RCC 7860 (cell line): ENCODE measurements at regions not wholly inside any gene's neighbourhood (a gene's known extent, or its start where the extent isn't known, plus 50 kb on each side); places are given as distances from the start of the nearest gene placed in this dataset.

Experiments
- DNase-seq: peaks from one replicate; pipeline ENCODE4 v3.0.0-alpha.2; 2015; ENCODE audit warnings: low spot score
- FAIRE-seq: peaks from 2 replicates; lab custom pipeline; 2012; peaks lifted over from hg19 to GRCh38; lab: Jason Lieb, UNC

- DNase-seq (peak; percentile 24), FAIRE-seq (peak; percentile 73)
Observed at GRCh38 chr6:132934496-132934895, 120.1 kb downstream of the RPS12 start.

DNA sequence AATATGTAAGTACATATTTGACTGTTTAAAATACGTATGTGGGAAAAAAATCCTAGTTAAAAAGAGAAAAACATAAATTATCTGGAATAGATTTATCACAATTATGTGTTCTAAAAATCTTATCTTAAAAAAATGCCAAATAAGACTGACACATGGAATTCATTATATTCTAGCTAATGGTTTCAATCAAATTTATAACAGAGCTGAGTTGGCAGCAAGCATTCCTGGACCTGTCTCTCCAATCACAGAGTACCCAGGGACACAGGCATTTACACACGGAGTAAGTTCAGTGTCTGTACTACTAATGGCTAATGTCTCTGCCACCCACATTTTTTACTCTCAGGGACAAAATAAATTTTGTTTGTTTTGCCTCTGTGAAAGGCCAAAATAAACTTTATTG, 122.3 kb downstream of the RPS12 start:
- FAIRE-seq (no peak), DNase-seq (no peak)

DNA sequence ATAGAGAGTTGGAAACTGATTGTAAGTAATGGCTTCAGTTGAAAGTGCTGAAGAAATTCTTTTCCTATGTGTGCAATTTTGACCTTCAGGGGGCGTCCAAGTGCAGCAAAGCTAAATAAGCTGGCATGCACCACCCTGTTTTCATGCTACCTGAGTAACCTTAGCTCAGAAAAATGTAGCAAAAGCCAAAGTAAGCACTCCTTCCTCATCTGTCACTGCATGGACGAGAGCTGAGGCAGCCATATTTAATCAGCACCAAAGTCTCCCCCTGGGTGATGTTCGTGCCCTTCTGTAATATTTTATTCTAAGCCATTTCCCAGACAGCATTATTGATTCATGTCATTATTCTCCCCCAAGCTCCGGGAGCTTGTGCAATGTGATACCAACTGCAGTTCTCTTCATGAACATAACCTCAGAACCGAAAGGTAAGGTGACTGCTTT, 123.1 kb downstream of the RPS12 start:
- DNase-seq (peak; percentile 24), FAIRE-seq (peak; percentile 58)

- no peak for FAIRE-seq
- DNase-seq: no peak
Observed at GRCh38 chr6:132948889-132949288, 134.5 kb downstream of the RPS12 start.

DNA sequence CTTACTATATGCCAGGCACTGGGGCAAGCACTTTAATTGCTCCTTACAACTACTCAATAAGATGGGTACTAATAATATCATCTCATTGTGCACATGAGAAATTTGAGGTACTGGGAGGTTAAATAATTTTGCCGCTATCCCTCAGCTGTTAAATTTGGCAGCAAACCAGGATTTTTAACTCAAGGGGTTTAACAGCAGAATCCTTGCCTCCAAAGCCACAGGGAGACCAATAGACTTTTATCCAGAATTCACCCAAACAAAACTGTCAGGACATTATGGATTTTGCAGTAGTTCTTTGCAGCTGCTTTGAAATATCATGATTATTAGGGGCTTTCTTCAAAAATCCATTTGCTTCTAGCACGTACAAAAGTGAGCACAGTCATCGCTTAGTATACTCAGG, 136.2 kb downstream of the RPS12 start:
- no peak for DNase-seq
- no peak for FAIRE-seq

DNA sequence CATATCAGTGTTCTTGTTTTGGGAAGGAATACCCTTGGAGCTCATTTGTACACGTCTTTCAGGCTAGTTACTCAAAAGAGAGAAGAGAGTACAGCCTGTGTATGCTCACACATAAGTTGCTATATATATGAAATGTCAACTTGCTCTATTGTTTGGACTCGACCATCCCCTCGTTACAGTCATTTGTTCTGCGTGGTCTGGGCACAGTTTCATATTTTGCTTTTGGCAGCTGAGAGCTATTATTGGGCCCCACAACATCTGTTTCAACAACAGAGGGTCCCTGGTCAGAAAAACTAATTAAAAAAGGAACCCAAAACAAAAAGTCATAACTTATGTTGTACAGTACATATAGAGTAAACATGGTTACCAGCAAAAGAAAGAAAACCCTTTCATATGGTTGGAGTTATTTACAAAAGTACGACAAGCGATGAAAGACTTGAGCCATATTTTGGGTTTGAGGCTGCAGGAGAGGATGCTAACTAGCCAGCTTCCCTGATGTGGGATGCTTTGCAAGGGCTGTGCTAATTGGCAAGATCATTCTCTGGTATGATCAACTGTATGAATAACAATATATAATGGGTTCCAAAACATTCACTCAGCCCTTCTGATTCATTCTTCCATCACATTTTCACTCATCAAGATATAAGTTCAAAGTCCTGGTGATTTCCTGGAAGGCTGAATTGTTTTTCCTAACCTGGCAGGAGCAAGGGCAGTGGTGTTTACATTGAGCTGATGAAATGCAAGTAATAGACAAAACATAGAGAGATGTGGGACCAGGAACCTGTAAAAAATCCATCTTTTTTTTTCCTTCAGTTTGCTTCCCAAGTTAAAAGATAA, 137.9 kb downstream of the RPS12 start:
- no peak for FAIRE-seq

DNA sequence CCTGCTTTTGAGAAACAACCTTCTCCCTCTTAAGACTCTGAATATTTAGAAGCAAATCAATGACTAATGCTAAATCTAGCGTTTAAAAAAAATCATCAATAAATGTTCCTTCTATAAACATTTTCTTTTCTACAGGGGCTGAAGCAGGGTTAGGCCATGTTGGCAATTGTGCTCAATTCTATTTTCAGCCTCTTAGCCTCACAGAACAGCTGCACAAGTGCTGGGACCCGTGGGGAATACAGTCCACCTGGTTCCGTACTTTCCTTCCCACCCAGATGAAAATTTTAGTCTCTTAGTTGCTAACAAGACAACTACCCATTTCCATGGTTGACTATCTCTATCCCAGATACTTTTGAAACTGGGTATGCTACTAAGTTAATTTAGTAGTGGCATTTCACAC, 138.6 kb downstream of the RPS12 start:
- DNase-seq: no peak

More for the DNA sequence above, 137.9 kb downstream of the RPS12 start:
- DNase-seq: no peak

GRCh38 chr6:132954222-132954621, 139.9 kb downstream of the RPS12 start:
- DNase-seq (no peak), FAIRE-seq (no peak)

More for the DNA sequence above, 138.6 kb downstream of the RPS12 start:
- no peak for FAIRE-seq

DNA sequence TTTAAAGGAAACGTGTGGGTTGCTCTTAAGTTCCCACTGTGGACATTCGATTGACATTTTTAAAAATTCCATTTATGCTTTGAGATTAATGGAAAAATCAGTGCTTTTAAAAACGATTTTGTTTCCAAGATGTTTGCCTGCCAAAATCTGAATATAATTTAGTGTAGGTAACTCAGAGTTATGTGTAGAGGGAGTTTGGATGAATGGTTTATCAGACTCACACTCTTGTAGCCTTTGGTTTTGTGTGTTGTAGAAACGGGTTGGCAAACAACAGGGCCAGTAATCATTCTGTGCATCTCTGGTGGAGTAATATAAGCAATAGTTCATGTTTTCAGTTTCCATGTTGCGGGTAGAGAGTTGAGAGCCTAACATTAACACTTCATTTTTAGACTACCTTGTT, 140.6 kb downstream of the RPS12 start:
- no peak for DNase-seq
- FAIRE-seq: no peak

DNA sequence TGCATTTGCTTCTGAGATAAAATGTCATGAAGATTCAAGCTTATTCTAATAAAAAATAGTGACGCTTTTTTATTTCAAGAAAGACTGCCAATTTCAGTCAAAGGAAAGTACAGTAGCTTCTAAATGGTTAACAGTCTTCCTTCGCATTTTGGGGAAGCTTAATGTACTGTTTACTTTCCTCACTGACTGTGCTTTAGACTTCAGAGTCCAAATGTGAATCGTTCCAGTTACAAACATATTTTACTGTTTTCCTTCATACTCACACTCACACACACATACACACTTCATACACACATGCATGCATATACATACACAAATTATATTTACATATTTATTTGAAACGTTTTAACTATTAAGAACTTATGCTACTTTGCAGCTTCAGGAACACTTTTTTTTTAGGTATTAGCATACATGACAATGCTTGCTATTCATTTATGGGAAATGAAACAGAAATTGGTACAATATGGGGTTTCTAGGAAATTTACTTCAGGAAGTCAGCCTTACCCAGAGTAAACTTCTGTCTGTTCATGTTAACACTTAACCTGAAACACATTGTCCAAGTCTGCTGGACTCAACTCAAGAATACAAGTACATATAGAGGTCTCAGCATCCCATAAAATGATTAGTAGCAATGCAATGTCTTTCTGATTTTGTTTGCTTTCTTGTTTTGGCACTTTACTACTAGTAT, 145.4 kb downstream of the RPS12 start:
- DNase-seq: no peak
- no peak for FAIRE-seq

DNA sequence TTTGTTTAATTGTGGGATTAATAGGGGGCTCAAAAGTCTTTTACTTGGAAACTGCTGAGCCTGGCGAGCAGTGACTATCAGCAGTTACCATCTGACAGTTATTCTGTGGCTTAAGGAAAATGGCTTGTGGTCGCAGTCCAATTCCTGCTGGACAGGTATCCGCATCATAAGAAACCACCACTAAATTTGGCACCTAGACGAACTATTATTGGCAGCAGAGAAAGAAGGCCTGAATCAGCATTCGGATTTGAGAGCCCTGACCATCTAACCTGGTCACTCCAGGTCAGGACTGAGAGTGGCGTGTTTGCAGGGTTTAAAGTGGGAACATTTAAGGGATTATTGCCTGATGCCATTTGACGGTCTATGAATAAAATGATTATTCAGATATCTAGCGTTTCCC, 146.4 kb downstream of the RPS12 start:
- DNase-seq (peak; percentile 86), FAIRE-seq (peak; percentile 97)

- no peak for FAIRE-seq
- peak; percentile 72 for DNase-seq
Observed at GRCh38 chr6:132961122-132961521, 146.8 kb downstream of the RPS12 start.

DNA sequence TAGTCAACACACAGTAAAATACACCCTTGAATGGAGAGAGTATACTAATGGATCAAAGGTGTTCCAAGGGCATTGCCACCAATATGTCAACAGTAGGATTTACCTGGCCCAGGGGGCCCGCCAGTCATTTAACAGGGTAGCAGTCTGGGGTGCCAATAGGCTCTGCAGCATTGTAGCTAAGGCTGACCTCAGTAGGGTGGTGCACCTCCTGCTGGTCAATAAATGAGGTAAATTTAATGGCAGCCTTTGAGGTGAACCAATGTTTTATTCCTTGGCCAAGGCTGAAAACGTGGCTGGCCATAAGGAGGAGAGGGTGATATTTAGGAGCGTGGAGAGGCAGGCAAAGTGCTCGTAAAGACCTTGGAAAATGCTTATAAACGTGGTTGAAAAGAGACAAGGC, 147.2 kb downstream of the RPS12 start:
- FAIRE-seq (no peak), DNase-seq (no peak)

DNA sequence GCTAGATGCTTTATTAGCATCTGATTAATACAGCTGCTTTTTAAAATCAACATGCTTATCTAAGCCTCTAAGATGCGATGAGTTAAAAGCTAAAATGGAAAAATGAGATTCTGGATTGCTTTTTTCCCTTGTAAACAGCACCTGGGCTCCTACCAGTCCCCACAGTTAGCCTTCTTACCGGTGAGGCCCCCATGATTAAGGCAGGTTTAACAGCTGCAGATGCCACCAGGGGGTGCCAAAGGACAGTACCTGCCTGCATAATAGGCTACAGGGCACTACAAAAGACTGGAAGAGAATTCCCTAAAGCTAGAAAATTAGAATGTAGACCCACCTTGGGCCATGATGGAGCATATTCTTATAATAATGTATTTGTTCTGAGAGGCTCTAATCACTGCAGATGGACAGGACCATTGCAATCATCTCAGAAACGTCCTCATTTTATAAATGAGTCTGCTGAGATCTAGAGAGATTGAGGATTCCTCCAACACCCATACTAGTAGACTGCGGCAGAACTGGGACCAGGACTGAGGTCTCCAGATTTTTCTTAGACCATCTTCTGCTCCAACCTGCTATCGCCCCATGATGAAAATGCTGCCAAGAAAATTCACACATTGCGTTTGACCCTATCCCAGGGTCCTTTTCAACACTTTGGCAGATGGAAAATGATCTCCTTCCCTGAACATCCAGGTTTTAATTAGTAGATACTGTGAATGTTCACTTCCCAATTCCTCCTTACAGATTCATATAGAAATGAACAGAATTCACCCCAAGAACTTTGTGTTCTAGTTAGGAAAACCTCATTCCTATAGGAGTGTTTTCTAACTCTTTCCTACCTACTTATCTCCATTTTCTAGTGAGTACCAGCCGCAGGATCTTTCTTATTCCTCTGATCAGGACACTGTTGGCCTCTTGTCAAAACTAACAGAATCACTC, 148.8 kb downstream of the RPS12 start:
- FAIRE-seq (no peak), DNase-seq (peak; percentile 22)

DNA sequence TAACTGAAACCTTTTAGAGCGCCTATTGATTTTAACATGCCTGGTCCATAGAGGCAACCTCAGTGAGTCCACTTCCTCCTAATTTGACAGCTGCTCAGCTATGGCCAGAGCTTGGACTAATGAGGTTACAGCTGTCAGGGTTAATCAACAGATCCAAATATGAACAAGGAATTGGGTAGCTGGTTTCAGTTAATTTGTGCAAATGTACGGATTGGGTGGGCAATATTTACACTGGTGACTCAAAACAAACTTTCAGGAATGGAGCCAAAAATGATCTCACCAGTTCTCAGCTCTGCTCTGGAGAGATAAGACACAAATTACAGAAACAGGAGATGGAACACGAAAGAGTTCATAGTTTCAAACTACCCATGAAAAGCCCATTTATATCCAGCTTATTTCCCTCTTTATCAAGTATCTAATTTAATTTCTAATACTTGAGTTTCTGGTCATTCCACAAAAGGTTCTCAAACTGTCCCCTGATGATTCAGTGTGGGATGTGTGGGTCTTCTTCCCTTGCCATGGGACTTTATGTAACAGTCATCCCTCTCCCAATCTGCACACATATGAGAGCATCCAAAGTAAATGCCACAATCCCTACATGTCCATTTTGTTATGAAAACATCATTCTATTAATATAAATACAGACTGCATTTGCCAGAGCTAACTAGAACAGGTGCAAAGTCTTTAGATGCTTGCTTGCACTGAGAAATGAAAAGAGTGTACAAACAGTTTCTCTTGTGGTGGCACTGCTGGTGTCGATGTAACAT, 149.9 kb downstream of the RPS12 start:
- peak; percentile 54 for DNase-seq
- peak; percentile 80 for FAIRE-seq

DNA sequence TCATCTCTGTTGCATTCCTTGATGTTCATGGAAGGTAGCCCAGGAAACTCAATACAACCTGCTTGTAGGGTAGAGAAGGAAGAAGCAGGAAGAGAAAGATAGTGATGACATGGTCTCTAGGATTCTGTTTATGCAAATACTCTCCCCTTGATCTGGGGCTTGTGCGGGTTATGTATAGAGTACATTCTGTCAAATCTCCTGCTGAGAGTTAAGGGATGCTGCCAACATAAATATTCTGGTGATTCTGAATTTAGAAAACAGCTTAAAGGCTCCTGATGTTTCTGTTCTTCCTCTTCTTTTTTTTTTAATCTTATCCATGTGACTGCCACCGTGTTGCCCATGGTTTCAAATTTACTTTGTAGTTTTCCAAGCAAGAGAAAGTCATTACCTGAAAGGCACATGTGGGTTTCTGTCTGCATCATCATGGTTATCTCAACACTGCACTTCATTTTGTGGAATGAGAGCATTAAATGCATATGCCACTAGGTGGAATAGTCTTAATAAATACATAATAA, 150.6 kb downstream of the RPS12 start:
- FAIRE-seq (no peak), DNase-seq (no peak)

- no peak for DNase-seq
- no peak for FAIRE-seq
Observed at GRCh38 chr6:132967871-132968270, 153.5 kb downstream of the RPS12 start.

- DNase-seq (no peak), FAIRE-seq (no peak)
Observed at GRCh38 chr6:132968419-132968950, 154.1 kb downstream of the RPS12 start.

DNA sequence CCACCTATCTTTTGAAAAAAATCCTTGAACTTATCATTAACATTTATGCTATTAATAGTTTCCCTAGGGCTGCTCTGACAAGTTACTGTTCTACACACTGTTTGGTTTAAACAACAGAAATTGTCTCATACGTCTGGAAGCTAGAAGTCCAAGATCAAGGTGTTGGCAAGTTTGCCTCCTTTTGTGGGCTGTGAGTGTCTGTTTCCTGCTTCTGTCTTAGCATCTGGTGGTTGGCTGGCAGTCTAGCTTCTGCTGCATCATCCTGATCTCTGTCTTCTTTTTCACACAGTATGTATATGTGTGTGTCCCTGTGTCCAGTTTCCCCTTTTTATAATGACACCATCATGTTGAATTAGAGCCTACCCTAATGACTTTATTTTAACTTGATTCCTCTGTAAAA, 154.8 kb downstream of the RPS12 start:
- FAIRE-seq (no peak), DNase-seq (no peak)

GRCh38 chr6:132971676-132972075, 157.3 kb downstream of the RPS12 start:
- DNase-seq: no peak
- FAIRE-seq: no peak
